OCI-LY7 (cell line): ENCODE measurements at regions not wholly inside any gene's neighbourhood (a gene's known extent, or its start where the extent isn't known, plus 50 kb on each side); places are given as distances from the start of the nearest gene placed in this dataset.

Experiments used
- EZH2phosphoT487 ChIP-seq: fragments of 200-600 bp; sonication (generic); IDR thresholded peaks from 2 replicates; pipeline ENCODE4 v1.6.1; 2018; ENCODE audit warnings: low read depth, borderline replicate concordance, mild to moderate bottlenecking, mixed run types, antibody characterized with exemption, low read length, moderate library complexity, mixed read lengths
- TF ChIP-seq, protein P1 (sequence below): fragments of 200-600 bp; sonication (generic); conservative IDR thresholded peaks from 2 replicates; pipeline ENCODE4 v1.5.1; 2014; ENCODE audit warnings: mild to moderate bottlenecking, antibody characterized with exemption, low read length, moderate library complexity, mixed read lengths

DNA sequence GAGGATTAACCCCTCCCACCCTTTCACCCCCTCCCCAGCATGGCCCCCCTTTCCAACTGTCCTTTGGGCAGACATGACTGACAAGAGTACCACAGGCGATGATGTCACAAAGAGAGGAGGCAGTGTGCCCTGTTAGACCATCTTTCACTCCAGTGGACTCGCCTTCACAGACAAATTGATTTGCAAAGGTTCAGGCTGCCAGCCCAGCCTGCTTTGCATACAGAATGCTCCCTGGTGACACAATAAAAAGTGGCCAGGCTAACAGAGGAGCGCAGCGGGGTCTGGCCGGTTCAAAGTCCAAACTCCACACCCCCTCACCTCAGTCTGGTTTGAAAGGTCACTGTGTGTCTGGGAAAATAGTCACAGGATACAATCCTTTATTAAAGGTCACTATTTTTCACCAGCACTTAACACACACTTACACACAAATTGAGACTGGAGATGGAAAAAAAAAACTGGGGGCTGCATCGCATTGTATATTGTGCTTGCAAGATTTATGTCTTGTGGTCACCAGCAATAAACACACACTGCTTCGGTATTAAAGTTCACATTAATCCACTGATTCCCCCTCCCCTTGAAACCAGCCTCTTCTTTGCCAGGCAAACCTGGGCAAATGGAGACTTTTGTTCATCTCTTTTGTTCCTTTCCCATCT lies 236.9 kb downstream of the BCL11A start:
- TF ChIP-seq, protein P1, sequence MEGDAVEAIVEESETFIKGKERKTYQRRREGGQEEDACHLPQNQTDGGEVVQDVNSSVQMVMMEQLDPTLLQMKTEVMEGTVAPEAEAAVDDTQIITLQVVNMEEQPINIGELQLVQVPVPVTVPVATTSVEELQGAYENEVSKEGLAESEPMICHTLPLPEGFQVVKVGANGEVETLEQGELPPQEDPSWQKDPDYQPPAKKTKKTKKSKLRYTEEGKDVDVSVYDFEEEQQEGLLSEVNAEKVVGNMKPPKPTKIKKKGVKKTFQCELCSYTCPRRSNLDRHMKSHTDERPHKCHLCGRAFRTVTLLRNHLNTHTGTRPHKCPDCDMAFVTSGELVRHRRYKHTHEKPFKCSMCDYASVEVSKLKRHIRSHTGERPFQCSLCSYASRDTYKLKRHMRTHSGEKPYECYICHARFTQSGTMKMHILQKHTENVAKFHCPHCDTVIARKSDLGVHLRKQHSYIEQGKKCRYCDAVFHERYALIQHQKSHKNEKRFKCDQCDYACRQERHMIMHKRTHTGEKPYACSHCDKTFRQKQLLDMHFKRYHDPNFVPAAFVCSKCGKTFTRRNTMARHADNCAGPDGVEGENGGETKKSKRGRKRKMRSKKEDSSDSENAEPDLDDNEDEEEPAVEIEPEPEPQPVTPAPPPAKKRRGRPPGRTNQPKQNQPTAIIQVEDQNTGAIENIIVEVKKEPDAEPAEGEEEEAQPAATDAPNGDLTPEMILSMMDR: no peak
- TF ChIP-seq EZH2phosphoT487: no peak
